ENCODE measurements at regions not wholly inside any gene's neighbourhood (a gene's known extent, or its start where the extent isn't known, plus 50 kb on each side); places are given as distances from the start of the nearest gene placed in this dataset.

DNA sequence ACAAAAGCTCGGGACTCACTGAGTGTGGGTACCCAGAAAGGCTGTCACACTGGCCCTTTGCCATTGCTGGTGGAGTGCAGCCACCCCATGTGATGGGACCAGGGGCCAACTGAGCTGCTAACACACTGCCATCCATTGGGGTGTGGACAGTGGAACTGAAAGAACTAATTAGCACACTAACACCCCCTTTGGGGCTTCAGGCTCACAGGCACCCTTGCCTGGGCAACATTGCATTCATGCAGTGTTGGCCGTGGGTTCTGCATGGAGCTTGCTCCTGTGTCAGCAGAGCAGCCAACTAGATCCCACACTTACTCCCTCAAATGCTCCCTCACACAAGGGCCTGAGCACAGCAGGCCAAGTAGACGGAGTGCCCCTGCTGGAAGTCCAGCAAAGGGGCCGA, 476.0 kb upstream of the ASIC2 start:
- Histone ChIP-seq H3K27ac (no peak overlapping the region), H3K36me3 (no peaks in the 10 kb centered on the region), H3K9me3 (no peaks in the 10 kb centered on the region), H3K4me1 (no peaks in the 10 kb centered on the region), H3K27me3 (no peaks in the 10 kb centered on the region), H3K4me3 (no peak overlapping the region)
- TF ChIP-seq, protein P1, sequence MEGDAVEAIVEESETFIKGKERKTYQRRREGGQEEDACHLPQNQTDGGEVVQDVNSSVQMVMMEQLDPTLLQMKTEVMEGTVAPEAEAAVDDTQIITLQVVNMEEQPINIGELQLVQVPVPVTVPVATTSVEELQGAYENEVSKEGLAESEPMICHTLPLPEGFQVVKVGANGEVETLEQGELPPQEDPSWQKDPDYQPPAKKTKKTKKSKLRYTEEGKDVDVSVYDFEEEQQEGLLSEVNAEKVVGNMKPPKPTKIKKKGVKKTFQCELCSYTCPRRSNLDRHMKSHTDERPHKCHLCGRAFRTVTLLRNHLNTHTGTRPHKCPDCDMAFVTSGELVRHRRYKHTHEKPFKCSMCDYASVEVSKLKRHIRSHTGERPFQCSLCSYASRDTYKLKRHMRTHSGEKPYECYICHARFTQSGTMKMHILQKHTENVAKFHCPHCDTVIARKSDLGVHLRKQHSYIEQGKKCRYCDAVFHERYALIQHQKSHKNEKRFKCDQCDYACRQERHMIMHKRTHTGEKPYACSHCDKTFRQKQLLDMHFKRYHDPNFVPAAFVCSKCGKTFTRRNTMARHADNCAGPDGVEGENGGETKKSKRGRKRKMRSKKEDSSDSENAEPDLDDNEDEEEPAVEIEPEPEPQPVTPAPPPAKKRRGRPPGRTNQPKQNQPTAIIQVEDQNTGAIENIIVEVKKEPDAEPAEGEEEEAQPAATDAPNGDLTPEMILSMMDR (IDR thresholded peaks at IDR 0.05) = no peak
- no peak for DNase-seq (ENCODE audit: low spot score)

DNA sequence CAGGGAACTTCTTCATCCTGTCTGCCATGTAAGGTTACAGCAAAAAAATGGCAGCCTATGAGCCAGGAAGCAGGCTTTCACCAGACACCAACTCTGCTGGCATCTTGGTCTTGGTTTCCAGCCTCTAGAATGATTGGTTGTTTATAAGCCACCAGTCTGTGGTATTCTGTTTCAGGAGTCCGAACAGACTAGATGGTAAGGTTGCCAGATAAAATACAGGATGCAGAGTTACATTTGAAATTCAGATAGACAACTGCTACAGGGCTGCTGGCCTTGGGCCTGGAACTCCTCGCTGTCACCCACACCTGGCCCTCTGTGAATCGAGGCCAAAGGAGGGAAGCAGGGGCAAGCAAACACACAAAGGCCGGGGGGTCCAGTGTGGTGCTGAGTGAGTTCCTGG, 478.8 kb upstream of the CCL2 start:
- Histone ChIP-seq H3K36me3 (no peaks in the 10 kb centered on the region), H3K27me3 (no peaks in the 10 kb centered on the region), H3K4me3 (no peak overlapping the region), H3K9me3 (no peaks in the 10 kb centered on the region), H3K4me1 (no peaks in the 10 kb centered on the region), H3K27ac (no peak overlapping the region)
- TF ChIP-seq, protein P1 (IDR thresholded peaks at IDR 0.05) = no peak
- no peak for DNase-seq (ENCODE audit: low spot score)

- DNase-seq (ENCODE audit: low spot score) = no peak
- TF ChIP-seq, protein P1 (IDR thresholded peaks at IDR 0.05) = no peak
- H3K4me1 ChIP-seq = no peaks in the 10 kb centered on the region
- no peaks in the 10 kb centered on the region for H3K36me3 ChIP-seq
- no peaks in the 10 kb centered on the region for H3K27me3 ChIP-seq
- H3K4me3 ChIP-seq = no peak overlapping the region
- no peak overlapping the region for H3K27ac ChIP-seq
- no peaks in the 10 kb centered on the region for H3K9me3 ChIP-seq
Measured at GRCh38 chr17:33776903-33777302, 478.2 kb upstream of the CCL2 start.

- TF ChIP-seq, protein P1 (IDR thresholded peaks at IDR 0.05) = no peak
Measured at GRCh38 chr17:33777674-33778073, 477.4 kb upstream of the CCL2 start.

DNA sequence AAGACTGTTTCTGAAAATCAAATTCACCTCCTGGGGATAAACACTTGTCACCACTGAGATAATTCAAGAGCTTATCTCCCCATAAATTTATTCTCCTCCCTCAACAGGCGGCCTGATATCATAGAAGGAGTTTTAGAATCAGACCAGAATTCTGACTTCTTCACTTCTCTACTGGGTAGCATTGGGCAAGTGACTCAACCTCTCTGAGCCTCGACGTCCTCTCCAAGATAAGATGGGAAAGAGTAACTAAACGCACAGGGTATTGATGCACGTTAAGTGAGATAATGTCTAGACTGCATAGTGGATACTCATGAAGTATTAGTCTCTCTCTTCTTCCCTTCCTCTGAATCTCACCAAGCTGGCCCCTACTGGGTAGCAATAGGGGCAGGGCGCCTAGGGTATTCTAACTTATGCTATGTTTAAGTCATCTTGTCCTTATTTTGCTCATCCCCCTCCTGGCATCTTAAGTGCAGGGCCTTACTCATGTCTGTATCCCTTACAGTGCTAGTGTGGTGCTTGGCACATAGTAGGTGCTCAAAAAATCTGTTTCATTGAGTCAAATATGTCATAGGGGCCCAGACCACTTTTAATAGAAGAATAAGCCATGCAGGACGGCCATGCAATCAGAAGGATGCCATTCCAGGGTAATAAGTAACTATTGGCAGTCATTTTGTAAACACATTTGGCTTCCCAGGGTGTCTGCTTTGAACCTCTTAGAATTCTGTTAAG, 476.4 kb upstream of the CCL2 start:
- Histone ChIP-seq H3K27me3 (no peaks in the 10 kb centered on the region), H3K4me3 (no peak overlapping the region), H3K4me1 (no peaks in the 10 kb centered on the region), H3K36me3 (no peaks in the 10 kb centered on the region), H3K9me3 (no peaks in the 10 kb centered on the region), H3K27ac (no peak overlapping the region)
- TF ChIP-seq, protein P1 (IDR thresholded peaks at IDR 0.05) = no peak
- DNase-seq (ENCODE audit: low spot score) = no peak

More at GRCh38 chr17:33777674-33778073, 477.4 kb upstream of the CCL2 start:
- no peak for DNase-seq (ENCODE audit: low spot score)
- Histone ChIP-seq H3K4me1 (no peaks in the 10 kb centered on the region), H3K9me3 (no peaks in the 10 kb centered on the region), H3K27ac (no peak overlapping the region), H3K27me3 (no peaks in the 10 kb centered on the region), H3K36me3 (no peaks in the 10 kb centered on the region), H3K4me3 (no peak overlapping the region)

GRCh38 chr17:33779234-33779591, 475.9 kb upstream of the CCL2 start:
- Histone ChIP-seq H3K9me3 (no peaks in the 10 kb centered on the region), H3K36me3 (no peaks in the 10 kb centered on the region), H3K4me3 (no peak overlapping the region), H3K4me1 (no peaks in the 10 kb centered on the region), H3K27me3 (no peaks in the 10 kb centered on the region), H3K27ac (no peak overlapping the region)
- DNase-seq (ENCODE audit: low spot score) = no peak
- TF ChIP-seq, protein P1 (IDR thresholded peaks at IDR 0.05) = peak; percentile 97 to 99
